ENCODE measurements at regions not wholly inside any gene's neighbourhood (a gene's known extent, or its start where the extent isn't known, plus 50 kb on each side); places are given as distances from the start of the nearest gene placed in this dataset.

GRCh38 chr10:124301736-124302135 is 117.0 kb downstream of the OAT start:
- DNase-seq = no peak

- no peak for DNase-seq
These were observed 118.0 kb downstream of the OAT start for GRCh38 chr10:124300735-124301134.

GRCh38 chr10:124300224-124300623 is 118.5 kb downstream of the OAT start:
- no peak for DNase-seq

- no peak for DNase-seq
These were observed 119.0 kb downstream of the OAT start for GRCh38 chr10:124299696-124300095.

GRCh38 chr10:124298891-124299290 is 119.8 kb downstream of the OAT start:
- no peak for DNase-seq

- no peak for DNase-seq
These were observed 121.6 kb downstream of the OAT start for GRCh38 chr10:124296813-124297788.

- no peak for DNase-seq
These were observed 122.5 kb downstream of the OAT start for GRCh38 chr10:124296121-124296812.

GRCh38 chr10:124294811-124295770 is 123.6 kb downstream of the OAT start:
- DNase-seq = no peak

- no peak for DNase-seq
These were observed 124.9 kb downstream of the OAT start for GRCh38 chr10:124293616-124294449.

GRCh38 chr10:124292911-124293615 is 125.7 kb downstream of the OAT start:
- DNase-seq = no peak

- DNase-seq = no peak
These were observed 127.6 kb downstream of the OAT start for GRCh38 chr10:124291001-124291701.

GRCh38 chr10:124289851-124290795 is 128.6 kb downstream of the OAT start:
- no peak for DNase-seq

GRCh38 chr10:124288928-124289850 is 129.5 kb downstream of the OAT start:
- DNase-seq = no peak

- DNase-seq = no peak
These were observed 130.2 kb downstream of the OAT start for GRCh38 chr10:124288486-124288885.

- DNase-seq = no peak
These were observed 130.9 kb downstream of the OAT start for GRCh38 chr10:124287791-124288190.

GRCh38 chr10:124287071-124287685 is 131.5 kb downstream of the OAT start:
- no peak for DNase-seq

GRCh38 chr10:124286621-124287020 is 132.1 kb downstream of the OAT start:
- no peak for DNase-seq

Data from activated CD4-positive, alpha-beta T cell treated with anti-CD3 and anti-CD28 coated beads for 1 hour (primary cell).